ENCODE measurements at regions not wholly inside any gene's neighbourhood (a gene's known extent, or its start where the extent isn't known, plus 50 kb on each side); places are given as distances from the start of the nearest gene placed in this dataset.

- no peak overlapping the region for H3K27ac Mint-ChIP-seq
- no peaks in the 10 kb centered on the region for H3K4me1 Mint-ChIP-seq
Measured at GRCh38 chr10:78381107-78381506, 347.4 kb downstream of the RPS24 start.

GRCh38 chr10:78382047-78382446 lies 348.4 kb downstream of the RPS24 start:
- Mint-ChIP-seq H3K27me3 (peaks cover 2% of the 10 kb centered on the region), H3K9me3 (no peaks in the 10 kb centered on the region), H3K4me1 (no peaks in the 10 kb centered on the region), H3K36me3 (ENCODE audit: low read depth) (no peaks in the 10 kb centered on the region), H3K4me3 (no peak overlapping the region), H3K27ac (no peak overlapping the region)
- ATAC-seq (no peak), DNase-seq (no peak)

More at GRCh38 chr10:78381107-78381506, 347.4 kb downstream of the RPS24 start:
- no peak for ATAC-seq
- Mint-ChIP-seq H3K27me3 (peaks cover 2% of the 10 kb centered on the region), H3K4me3 (no peak overlapping the region), H3K9me3 (no peaks in the 10 kb centered on the region), H3K36me3 (ENCODE audit: low read depth) (no peaks in the 10 kb centered on the region)
- no peak for DNase-seq

GRCh38 chr10:78382772-78383171 lies 349.1 kb downstream of the RPS24 start:
- DNase-seq, result no peak
- no peak overlapping the region for H3K4me3 Mint-ChIP-seq
- no peaks in the 10 kb centered on the region for H3K4me1 Mint-ChIP-seq
- H3K27ac Mint-ChIP-seq, result no peak overlapping the region
- no peaks in the 10 kb centered on the region for H3K36me3 Mint-ChIP-seq (ENCODE audit: low read depth)
- H3K9me3 Mint-ChIP-seq, result no peaks in the 10 kb centered on the region
- H3K27me3 Mint-ChIP-seq, result peaks cover 2% of the 10 kb centered on the region
- no peak for ATAC-seq

GRCh38 chr10:78383378-78384048 lies 349.9 kb downstream of the RPS24 start:
- no peaks in the 10 kb centered on the region for H3K36me3 Mint-ChIP-seq (ENCODE audit: low read depth)
- H3K4me3 Mint-ChIP-seq, result no peak overlapping the region

GRCh38 chr10:78384049-78384431 lies 350.4 kb downstream of the RPS24 start:
- DNase-seq, result no peak
- H3K27me3 Mint-ChIP-seq, result peaks cover 4% of the 10 kb centered on the region
- H3K9me3 Mint-ChIP-seq, result no peaks in the 10 kb centered on the region
- no peak overlapping the region for H3K27ac Mint-ChIP-seq
- no peak overlapping the region for H3K4me3 Mint-ChIP-seq
- no peak for ATAC-seq
- H3K4me1 Mint-ChIP-seq, result no peaks in the 10 kb centered on the region
- no peaks in the 10 kb centered on the region for H3K36me3 Mint-ChIP-seq (ENCODE audit: low read depth)

More at GRCh38 chr10:78383378-78384048, 349.9 kb downstream of the RPS24 start:
- no peak for DNase-seq
- H3K27ac Mint-ChIP-seq, result no peak overlapping the region
- no peaks in the 10 kb centered on the region for H3K4me1 Mint-ChIP-seq
- peaks cover 4% of the 10 kb centered on the region for H3K27me3 Mint-ChIP-seq
- no peaks in the 10 kb centered on the region for H3K9me3 Mint-ChIP-seq
- ATAC-seq, result no peak

GRCh38 chr10:78385599-78385998 lies 351.9 kb downstream of the RPS24 start:
- Mint-ChIP-seq H3K27me3 (peaks cover 4% of the 10 kb centered on the region), H3K4me1 (no peaks in the 10 kb centered on the region), H3K4me3 (no peak overlapping the region), H3K36me3 (ENCODE audit: low read depth) (no peaks in the 10 kb centered on the region), H3K9me3 (no peaks in the 10 kb centered on the region), H3K27ac (no peak overlapping the region)
- no peak for ATAC-seq
- no peak for DNase-seq

GRCh38 chr10:78386509-78386908 lies 352.8 kb downstream of the RPS24 start:
- no peak overlapping the region for H3K4me3 Mint-ChIP-seq
- no peaks in the 10 kb centered on the region for H3K9me3 Mint-ChIP-seq
- DNase-seq (no peak), ATAC-seq (no peak)
- H3K36me3 Mint-ChIP-seq (ENCODE audit: low read depth), result no peaks in the 10 kb centered on the region
- H3K27ac Mint-ChIP-seq, result no peak overlapping the region
- no peaks in the 10 kb centered on the region for H3K4me1 Mint-ChIP-seq
- peaks cover 7% of the 10 kb centered on the region for H3K27me3 Mint-ChIP-seq

- Mint-ChIP-seq H3K4me3 (no peak overlapping the region), H3K4me1 (no peaks in the 10 kb centered on the region), H3K9me3 (no peaks in the 10 kb centered on the region), H3K36me3 (ENCODE audit: low read depth) (no peaks in the 10 kb centered on the region), H3K27ac (no peak overlapping the region), H3K27me3 (peaks cover 6% of the 10 kb centered on the region)
- ATAC-seq, result no peak
- DNase-seq, result no peak
Measured at GRCh38 chr10:78388331-78389050, 354.8 kb downstream of the RPS24 start.

GRCh38 chr10:78389419-78389818 lies 355.8 kb downstream of the RPS24 start:
- Mint-ChIP-seq H3K36me3 (ENCODE audit: low read depth) (no peaks in the 10 kb centered on the region), H3K4me3 (no peak overlapping the region), H3K4me1 (no peaks in the 10 kb centered on the region), H3K9me3 (no peaks in the 10 kb centered on the region), H3K27ac (no peak overlapping the region), H3K27me3 (peaks cover 6% of the 10 kb centered on the region)
- ATAC-seq (no peak), DNase-seq (no peak)

GRCh38 chr10:78390051-78390450 lies 356.4 kb downstream of the RPS24 start:
- Mint-ChIP-seq H3K27me3 (peaks cover 6% of the 10 kb centered on the region), H3K4me3 (no peak overlapping the region), H3K9me3 (no peaks in the 10 kb centered on the region), H3K27ac (no peak overlapping the region), H3K36me3 (ENCODE audit: low read depth) (no peaks in the 10 kb centered on the region), H3K4me1 (no peaks in the 10 kb centered on the region)
- ATAC-seq (no peak), DNase-seq (no peak)

GRCh38 chr10:78390817-78391216 lies 357.2 kb downstream of the RPS24 start:
- Mint-ChIP-seq H3K9me3 (no peaks in the 10 kb centered on the region), H3K27ac (no peak overlapping the region), H3K4me3 (no peak overlapping the region), H3K27me3 (peaks cover 6% of the 10 kb centered on the region), H3K36me3 (ENCODE audit: low read depth) (no peaks in the 10 kb centered on the region), H3K4me1 (no peaks in the 10 kb centered on the region)
- ATAC-seq (no peak), DNase-seq (no peak)

- H3K4me1 Mint-ChIP-seq, result no peaks in the 10 kb centered on the region
- no peaks in the 10 kb centered on the region for H3K36me3 Mint-ChIP-seq (ENCODE audit: low read depth)
- no peak overlapping the region for H3K4me3 Mint-ChIP-seq
- peaks cover 6% of the 10 kb centered on the region for H3K27me3 Mint-ChIP-seq
- no peak for ATAC-seq
- DNase-seq, result no peak
- no peak overlapping the region for H3K27ac Mint-ChIP-seq
- H3K9me3 Mint-ChIP-seq, result no peaks in the 10 kb centered on the region
Measured at GRCh38 chr10:78391585-78391984, 357.9 kb downstream of the RPS24 start.

- ATAC-seq (no peak), DNase-seq (no peak)
- no peaks in the 10 kb centered on the region for H3K9me3 Mint-ChIP-seq
- H3K4me3 Mint-ChIP-seq, result no peak overlapping the region
- no peaks in the 10 kb centered on the region for H3K4me1 Mint-ChIP-seq
- no peak overlapping the region for H3K27ac Mint-ChIP-seq
- no peaks in the 10 kb centered on the region for H3K36me3 Mint-ChIP-seq (ENCODE audit: low read depth)
- H3K27me3 Mint-ChIP-seq, result peaks cover 6% of the 10 kb centered on the region
Measured at GRCh38 chr10:78392197-78392596, 358.5 kb downstream of the RPS24 start.

- Mint-ChIP-seq H3K27me3 (peaks cover 6% of the 10 kb centered on the region), H3K4me3 (no peak overlapping the region), H3K27ac (no peak overlapping the region), H3K9me3 (no peaks in the 10 kb centered on the region), H3K4me1 (no peaks in the 10 kb centered on the region), H3K36me3 (ENCODE audit: low read depth) (no peaks in the 10 kb centered on the region)
- no peak for DNase-seq
- no peak for ATAC-seq
Measured at GRCh38 chr10:78393094-78393493, 359.4 kb downstream of the RPS24 start.

GRCh38 chr10:78394047-78394446 lies 360.4 kb downstream of the RPS24 start:
- Mint-ChIP-seq H3K4me1 (no peaks in the 10 kb centered on the region), H3K9me3 (no peaks in the 10 kb centered on the region), H3K4me3 (no peak overlapping the region), H3K27me3 (peaks cover 4% of the 10 kb centered on the region), H3K27ac (no peak overlapping the region), H3K36me3 (ENCODE audit: low read depth) (no peaks in the 10 kb centered on the region)
- ATAC-seq (no peak), DNase-seq (no peak)

Measured in activated naive CD8-positive, alpha-beta T cell treated with anti-CD3 and anti-CD28 coated beads, Interleukin-2, amount 50 U/mL, for 24 hours (primary cell).